ENCODE measurements at regions not wholly inside any gene's neighbourhood (a gene's known extent, or its start where the extent isn't known, plus 50 kb on each side); places are given as distances from the start of the nearest gene placed in this dataset.

DNA sequence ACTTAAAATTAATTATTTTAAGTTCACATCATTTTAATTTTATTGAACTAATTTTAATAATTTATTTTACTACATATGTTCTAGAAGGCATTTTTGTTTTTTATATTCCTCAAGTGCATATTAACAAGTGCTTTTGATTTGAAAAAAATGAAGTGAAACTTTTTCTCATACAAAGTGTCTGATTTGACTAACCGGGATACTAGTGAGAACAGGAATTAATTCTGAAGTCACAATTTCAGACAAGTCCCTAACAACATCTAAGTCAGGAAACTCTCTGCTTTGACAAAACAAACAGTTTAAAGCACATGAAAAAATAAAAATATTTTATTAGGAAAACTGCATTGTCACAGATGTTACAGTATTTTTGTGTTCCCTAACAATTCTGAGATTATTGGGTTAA, 1166.3 kb upstream of the CITED2 start:
- TF ChIP-seq, protein P1, sequence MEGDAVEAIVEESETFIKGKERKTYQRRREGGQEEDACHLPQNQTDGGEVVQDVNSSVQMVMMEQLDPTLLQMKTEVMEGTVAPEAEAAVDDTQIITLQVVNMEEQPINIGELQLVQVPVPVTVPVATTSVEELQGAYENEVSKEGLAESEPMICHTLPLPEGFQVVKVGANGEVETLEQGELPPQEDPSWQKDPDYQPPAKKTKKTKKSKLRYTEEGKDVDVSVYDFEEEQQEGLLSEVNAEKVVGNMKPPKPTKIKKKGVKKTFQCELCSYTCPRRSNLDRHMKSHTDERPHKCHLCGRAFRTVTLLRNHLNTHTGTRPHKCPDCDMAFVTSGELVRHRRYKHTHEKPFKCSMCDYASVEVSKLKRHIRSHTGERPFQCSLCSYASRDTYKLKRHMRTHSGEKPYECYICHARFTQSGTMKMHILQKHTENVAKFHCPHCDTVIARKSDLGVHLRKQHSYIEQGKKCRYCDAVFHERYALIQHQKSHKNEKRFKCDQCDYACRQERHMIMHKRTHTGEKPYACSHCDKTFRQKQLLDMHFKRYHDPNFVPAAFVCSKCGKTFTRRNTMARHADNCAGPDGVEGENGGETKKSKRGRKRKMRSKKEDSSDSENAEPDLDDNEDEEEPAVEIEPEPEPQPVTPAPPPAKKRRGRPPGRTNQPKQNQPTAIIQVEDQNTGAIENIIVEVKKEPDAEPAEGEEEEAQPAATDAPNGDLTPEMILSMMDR (IDR thresholded peaks at IDR 0.05; ENCODE audit: control insufficient read depth, extremely low read depth, insufficient read depth) = no peak
- H3K4me3 ChIP-seq (ENCODE audit: low read depth, low read length) = no peak overlapping the region
- DNase-seq (ENCODE audit: low read depth) = no peak

DNA sequence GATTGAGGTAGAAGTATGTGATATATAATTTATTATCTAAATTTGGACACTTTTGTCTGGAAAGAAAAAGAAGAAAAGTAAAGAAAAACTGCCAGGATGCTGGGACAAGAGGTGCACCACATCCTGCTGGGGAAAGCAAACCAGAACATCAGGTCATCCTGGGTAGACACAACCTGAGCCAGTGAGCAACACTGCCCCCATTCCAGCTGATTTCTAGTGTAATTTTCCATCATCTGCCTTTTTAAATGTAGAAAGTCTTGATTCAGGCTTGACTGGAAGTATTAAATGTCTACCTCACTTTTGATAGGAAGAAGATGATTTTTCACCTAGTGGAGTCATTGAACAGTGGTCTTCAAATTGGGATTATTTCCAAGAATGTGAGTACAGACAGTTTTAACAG, 1164.5 kb upstream of the CITED2 start:
- TF ChIP-seq, protein P1 (IDR thresholded peaks at IDR 0.05; ENCODE audit: control insufficient read depth, extremely low read depth, insufficient read depth) = no peak
- no peak for DNase-seq (ENCODE audit: low read depth)
- no peak overlapping the region for H3K4me3 ChIP-seq (ENCODE audit: low read depth, low read length)

DNA sequence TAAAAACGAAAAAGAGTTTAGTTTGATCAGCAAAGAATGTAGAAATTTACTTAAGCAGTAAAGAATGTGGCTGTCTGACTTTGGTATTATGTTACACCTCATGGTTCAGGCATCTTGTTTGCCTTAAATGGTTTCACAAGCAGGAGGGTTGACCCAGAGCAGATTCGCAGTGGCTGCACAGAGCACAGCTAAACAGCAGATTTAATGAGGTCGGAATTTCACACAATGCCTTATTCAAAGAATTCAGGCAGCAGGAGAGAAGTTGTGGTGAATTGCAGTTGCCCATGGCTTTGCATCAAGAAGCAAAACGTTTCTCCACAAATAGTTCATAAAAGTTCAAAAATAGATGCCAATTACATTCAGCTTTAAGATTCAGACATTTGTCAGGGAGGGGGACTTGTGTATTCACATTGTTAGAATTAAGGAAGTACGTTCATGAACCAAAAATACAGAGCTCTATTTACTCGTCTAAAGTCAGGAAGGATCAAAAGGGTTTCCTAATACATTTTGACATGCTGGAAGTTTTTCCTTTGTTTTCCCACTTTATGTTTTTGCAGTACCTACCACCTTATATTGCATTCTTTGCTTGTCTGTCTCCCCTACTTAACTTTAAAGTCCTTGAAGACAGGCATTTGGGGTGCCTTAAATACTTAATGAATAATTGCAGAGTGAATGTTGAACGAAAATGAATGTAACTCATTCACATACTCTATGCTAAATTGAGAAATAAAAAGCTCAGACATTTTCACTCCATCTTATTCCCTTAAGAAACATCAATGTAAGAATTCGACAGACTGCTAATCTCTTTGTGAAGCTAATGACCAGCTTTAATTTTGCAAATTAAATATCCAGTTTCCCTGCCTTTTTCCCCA, 1163.6 kb upstream of the CITED2 start:
- H3K4me3 ChIP-seq (ENCODE audit: low read depth, low read length) = no peak overlapping the region
- TF ChIP-seq, protein P1 (IDR thresholded peaks at IDR 0.05; ENCODE audit: control insufficient read depth, extremely low read depth, insufficient read depth) = no peak
- no peak for DNase-seq (ENCODE audit: low read depth)

DNA sequence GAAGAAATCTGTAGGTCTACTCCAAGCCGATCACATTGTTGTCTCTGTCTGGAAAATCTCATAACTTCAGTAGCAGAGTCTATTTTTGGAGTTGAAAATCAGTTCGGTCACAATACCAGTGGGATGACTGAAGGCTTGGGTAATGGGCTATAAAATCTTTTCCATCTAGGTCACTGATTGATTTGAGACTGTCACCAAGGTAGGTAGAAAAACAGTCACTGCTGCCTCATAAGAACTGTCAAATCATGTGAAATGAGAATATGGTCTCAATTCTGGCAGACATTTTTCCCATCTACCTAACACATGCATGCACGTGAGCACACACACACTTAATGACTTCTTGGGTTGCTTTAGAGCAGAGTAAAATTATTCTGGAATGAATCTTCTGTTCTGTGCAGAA, 1162.8 kb upstream of the CITED2 start:
- no peak overlapping the region for H3K4me3 ChIP-seq (ENCODE audit: low read depth, low read length)
- TF ChIP-seq, protein P1 (IDR thresholded peaks at IDR 0.05; ENCODE audit: control insufficient read depth, extremely low read depth, insufficient read depth) = no peak
- DNase-seq (ENCODE audit: low read depth) = no peak

DNA sequence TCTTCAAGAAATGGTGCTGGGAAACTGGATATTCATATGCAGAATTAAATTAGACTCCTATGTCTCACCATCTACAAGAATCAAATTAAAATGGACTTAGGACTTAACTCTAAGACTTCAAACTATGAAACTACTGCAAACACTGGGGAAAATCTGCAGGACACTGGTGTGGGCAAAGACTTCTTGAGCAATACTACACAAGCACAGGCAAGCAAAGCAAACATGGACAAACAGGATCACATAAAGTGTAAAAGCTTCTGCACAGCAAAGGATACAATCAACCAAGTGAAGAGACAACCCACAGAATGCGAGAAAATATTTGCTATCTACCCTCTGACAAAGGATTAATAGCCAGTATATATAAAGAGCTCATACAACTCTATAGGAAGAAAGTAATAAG, 1161.1 kb upstream of the CITED2 start:
- TF ChIP-seq, protein P1 (IDR thresholded peaks at IDR 0.05; ENCODE audit: control insufficient read depth, extremely low read depth, insufficient read depth) = no peak
- H3K4me3 ChIP-seq (ENCODE audit: low read depth, low read length) = no peak overlapping the region
- no peak for DNase-seq (ENCODE audit: low read depth)

DNA sequence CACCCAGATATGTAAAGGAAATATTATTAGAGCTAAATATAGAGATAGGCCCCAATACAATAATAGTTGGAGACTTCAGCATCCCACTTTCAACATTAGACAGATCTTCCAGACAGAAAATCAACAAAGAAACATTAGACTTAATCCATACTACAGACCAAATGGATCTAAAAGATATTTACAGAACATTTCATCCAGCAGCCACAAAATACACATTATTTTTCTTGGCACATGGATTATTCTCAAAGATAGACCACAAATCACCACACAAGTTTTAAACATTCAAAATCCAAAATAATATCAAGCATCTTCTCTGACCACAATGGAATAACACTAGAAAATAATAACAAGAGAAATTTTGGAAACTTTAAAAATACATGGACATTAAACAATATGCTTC, 1159.1 kb upstream of the CITED2 start:
- H3K4me3 ChIP-seq (ENCODE audit: low read depth, low read length) = no peak overlapping the region
- DNase-seq (ENCODE audit: low read depth) = no peak
- TF ChIP-seq, protein P1 (IDR thresholded peaks at IDR 0.05; ENCODE audit: control insufficient read depth, extremely low read depth, insufficient read depth) = no peak

DNA sequence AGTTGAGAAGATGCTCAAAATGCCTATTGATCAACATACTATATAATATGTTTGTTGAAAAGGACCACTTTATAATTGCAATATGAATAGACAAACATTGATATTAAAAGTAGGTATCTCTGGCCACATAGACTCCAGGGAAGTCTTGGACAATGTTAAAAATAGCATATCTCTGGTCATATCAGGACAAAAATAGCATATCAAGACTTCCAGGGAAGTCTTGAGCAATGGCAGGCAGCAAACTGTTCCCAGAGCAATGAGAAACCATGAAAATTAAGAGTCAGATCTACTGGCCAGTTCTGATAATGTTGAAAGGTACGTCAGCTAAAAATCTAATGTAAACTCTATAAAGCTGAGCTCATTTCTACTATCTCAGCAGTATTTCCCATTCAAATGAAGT, 1130.3 kb upstream of the CITED2 start:
- TF ChIP-seq, protein P1 (IDR thresholded peaks at IDR 0.05; ENCODE audit: control insufficient read depth, extremely low read depth, insufficient read depth) = no peak
- no peak overlapping the region for H3K4me3 ChIP-seq (ENCODE audit: low read depth, low read length)
- DNase-seq (ENCODE audit: low read depth) = no peak
